HG02970 (cell line): ENCODE measurements at regions not wholly inside any gene's neighbourhood (a gene's known extent, or its start where the extent isn't known, plus 50 kb on each side); places are given as distances from the start of the nearest gene placed in this dataset.
A peak's percentile ranks its signal among the peaks of the same experiment; 100 is the strongest.

Experiments used
- ATAC-seq: cut with Tn5 transposase; IDR thresholded peaks from one replicate; pipeline ENCODE4 v1.9.1; 2021; ENCODE audit warnings: mild to moderate bottlenecking, moderate library complexity, moderate number of reproducible peaks; ENCODE audit not compliant: unreplicated experiment, low FRiP score

- no peak for ATAC-seq
Measured at GRCh38 chr13:71090990-71091389, 776.0 kb downstream of the DACH1 start.

GRCh38 chr13:71089056-71089455 is 777.9 kb downstream of the DACH1 start:
- no peak for ATAC-seq

- no peak for ATAC-seq
Measured at GRCh38 chr13:71087432-71087831, 779.6 kb downstream of the DACH1 start.

- no peak for ATAC-seq
Measured at GRCh38 chr13:71087006-71087405, 780.0 kb downstream of the DACH1 start.

- no peak for ATAC-seq
Measured at GRCh38 chr13:71082631-71083030, 784.4 kb downstream of the DACH1 start.

- no peak for ATAC-seq
Measured at GRCh38 chr13:71079638-71080037, 787.4 kb downstream of the DACH1 start.

- ATAC-seq: no peak
Measured at GRCh38 chr13:71068041-71068440, 799.0 kb downstream of the DACH1 start.

GRCh38 chr13:71067165-71067815 is 799.7 kb downstream of the DACH1 start:
- ATAC-seq: no peak

- no peak for ATAC-seq
Measured at GRCh38 chr13:71056581-71056980, 810.4 kb downstream of the DACH1 start.

- ATAC-seq: no peak
Measured at GRCh38 chr13:71055644-71056043, 811.4 kb downstream of the DACH1 start.

GRCh38 chr13:71055047-71055446 is 812.0 kb downstream of the DACH1 start:
- ATAC-seq: no peak

- peak; percentile 72 for ATAC-seq
Measured at GRCh38 chr13:71054358-71054757, 812.6 kb downstream of the DACH1 start.

- no peak for ATAC-seq
Measured at GRCh38 chr13:71051573-71051972, 815.4 kb downstream of the DACH1 start.

GRCh38 chr13:71046360-71047079 is 820.5 kb downstream of the DACH1 start:
- ATAC-seq: no peak

GRCh38 chr13:71045101-71045500 is 821.9 kb downstream of the DACH1 start:
- no peak for ATAC-seq

GRCh38 chr13:71039440-71039839 is 827.6 kb downstream of the DACH1 start:
- ATAC-seq: no peak

GRCh38 chr13:71034018-71034417 is 833.0 kb downstream of the DACH1 start:
- no peak for ATAC-seq

GRCh38 chr13:71033026-71033425 is 834.0 kb downstream of the DACH1 start:
- ATAC-seq: no peak

GRCh38 chr13:71030784-71031183 is 836.2 kb downstream of the DACH1 start:
- ATAC-seq: no peak

GRCh38 chr13:71028884-71029283 is 838.1 kb downstream of the DACH1 start:
- no peak for ATAC-seq

GRCh38 chr13:71021825-71022422 is 845.1 kb downstream of the DACH1 start:
- no peak for ATAC-seq

GRCh38 chr13:71018995-71019394 is 848.0 kb downstream of the DACH1 start:
- no peak for ATAC-seq
